Hindlimb muscle (tissue), 1 donor: ENCODE measurements at regions not wholly inside any gene's neighbourhood (a gene's known extent, or its start where the extent isn't known, plus 50 kb on each side); places are given as distances from the start of the nearest gene placed in this dataset.

Experiments
- DNase-seq: peaks from one replicate; pipeline ENCODE4 v3.0.0-alpha.2; 2013

DNA sequence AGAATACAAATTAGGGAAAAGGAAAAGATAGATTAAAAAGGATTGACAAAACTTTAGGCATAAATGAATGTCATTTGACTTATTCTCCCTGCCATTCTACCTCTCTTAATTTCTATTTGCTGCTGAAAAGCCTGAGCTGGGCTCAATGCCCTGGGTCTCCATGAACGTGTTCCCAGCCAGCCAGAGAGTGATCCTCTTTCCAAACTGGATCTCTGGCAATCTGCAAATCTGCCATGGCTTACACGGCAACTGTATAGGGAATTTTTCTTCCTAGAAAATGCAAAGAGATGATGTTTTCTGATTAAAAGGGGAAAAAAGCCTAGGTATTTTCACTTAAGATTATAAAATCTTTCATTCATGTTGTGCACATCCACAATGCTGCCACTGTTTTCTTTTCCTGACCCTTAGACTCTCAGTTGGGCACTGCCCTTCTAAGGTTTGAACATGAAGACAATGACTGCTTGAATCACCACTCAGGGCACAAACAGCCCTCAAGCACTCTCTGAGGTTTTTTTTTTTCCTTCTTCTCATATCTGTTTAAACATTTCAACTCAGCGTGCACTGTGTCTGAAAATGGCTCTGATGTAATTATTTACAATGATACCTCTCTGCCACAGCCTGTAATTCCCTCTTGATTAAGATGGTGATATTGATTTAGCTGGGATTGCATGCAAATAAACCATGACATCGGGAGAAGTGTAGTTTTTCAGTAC is 60.3 kb downstream of the DACT1 start:
- no peak for DNase-seq

DNA sequence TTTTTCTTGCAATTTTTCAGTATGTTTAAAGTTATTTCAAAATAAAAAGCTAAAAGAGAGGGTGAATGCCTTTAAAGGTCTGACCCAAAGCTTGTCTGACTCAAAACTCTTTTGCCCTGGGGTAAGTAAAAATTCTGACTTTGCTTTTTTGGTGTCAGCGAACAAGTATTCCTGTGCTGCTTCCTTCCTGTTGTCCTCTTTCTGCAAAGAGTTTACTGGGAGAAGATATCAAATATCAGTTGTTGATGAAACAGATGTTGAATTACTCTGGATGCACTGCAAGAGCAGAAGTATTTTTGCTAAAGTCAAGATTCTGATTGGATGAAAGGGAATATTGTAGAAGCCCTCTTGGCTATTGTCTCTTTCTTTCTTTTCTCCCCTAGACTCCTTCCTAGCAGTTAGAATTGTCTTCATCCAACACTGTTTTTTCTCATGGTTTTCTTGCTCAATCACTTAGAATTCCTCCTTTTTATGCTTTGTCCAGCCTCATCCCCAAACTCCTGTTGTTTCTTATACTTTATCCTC is 62.0 kb downstream of the DACT1 start:
- no peak for DNase-seq

DNA sequence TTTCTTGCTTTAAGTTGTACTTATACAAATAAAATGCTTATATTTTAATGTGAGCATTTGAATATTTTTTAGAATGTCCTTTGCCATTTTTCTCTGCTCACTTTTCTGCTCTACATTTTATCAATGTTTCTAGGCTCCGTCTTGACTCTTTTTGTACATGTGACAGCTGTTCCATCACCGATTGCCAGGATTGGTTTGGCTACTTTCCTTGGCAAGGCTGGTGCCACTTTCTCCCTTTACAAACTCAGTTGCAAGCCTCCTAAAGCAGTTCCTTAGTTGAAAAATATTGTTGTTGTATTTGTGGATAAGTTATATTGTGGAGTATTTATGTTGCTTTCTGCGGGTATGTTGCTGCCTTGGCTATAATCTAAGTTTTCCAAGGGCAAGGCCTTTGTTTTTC is 63.4 kb downstream of the DACT1 start:
- DNase-seq, result no peak

DNA sequence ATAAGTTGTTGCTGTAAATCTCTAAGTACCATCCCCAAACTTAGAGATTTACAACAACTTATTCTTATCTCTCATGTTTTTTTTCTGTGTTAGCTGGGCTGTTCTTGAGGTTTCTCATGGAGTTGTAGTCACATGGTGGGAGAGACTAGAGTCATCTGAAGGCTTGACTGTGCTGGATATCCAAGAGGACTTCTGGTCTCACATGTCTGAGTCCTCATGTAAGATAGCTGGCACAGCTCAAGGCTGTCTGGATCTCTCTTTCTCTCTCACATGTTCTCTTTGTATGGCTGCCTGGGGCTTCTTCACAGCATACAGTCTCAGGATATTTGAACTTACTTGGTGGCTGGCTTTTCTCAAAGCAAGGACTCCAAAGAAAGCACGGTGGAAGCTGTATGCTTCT is 63.8 kb downstream of the DACT1 start:
- no peak for DNase-seq

DNA sequence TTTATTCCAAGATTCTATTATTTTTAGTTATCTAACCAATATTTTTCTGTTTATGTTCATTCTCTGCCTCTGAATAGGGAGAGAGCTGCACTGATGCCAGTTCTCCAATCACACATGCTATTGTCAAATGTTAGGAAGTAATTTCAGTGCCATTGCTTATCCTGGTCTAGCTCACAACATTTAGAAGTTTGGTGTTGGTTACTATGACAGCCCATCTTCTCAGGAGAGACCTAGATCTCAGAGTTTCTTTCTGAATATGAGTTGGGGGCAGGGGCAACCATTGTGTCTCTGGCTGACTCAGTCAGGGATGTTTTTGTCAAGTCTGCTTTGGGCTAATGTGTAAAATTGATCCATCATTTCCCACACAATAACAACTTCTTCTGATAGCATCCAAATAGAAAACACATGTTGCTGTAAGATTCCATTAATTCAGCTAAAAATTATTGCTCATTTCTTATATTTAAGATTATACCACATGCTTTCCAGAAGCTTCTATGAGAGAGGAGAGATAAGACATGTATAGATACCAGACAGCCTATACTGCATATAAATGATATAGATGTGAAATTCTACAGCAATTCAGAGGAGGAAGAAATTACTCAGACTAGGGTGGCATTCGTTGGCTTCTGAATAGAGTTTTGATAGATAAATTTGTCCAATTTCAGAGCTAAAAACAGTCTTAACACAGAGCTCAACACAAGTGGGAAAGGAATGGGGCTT is 64.8 kb downstream of the DACT1 start:
- DNase-seq, result no peak

DNA sequence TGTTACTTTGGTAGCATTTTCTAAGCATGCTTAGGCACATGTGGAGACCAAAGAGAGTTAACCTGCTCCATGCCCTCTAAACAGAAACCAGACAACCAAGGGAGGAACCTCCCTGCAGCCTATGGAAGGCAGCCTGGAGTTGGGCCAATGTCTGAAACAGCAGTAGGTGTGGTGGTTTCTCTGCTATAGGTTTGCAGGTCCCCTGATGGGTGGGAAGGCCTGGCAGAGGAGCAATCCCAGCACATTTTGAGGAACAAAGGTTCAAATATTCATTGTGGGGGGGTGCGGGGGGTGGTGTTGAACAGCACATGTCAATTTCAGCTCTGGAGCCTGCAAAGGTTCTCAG is 65.4 kb downstream of the DACT1 start:
- no peak for DNase-seq

DNA sequence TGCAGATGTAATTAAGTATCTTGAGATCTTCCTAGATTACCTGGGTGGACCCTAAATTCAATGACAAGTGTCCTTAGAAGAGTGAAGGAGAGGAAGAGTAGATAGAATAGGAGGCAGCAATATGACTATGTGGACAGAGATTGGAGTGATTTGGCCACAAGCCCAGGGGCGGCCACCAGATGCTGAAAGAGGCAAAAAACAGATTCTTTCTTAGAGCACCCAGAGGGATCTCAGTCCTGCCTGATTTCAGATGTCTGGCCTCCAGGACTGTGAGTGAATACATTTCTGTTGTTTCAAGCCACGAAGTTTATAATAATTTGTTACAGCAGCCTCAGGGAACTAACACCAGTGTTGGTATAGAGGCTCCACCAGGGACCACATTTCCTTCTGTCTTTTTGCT is 67.3 kb downstream of the DACT1 start:
- no peak for DNase-seq

DNA sequence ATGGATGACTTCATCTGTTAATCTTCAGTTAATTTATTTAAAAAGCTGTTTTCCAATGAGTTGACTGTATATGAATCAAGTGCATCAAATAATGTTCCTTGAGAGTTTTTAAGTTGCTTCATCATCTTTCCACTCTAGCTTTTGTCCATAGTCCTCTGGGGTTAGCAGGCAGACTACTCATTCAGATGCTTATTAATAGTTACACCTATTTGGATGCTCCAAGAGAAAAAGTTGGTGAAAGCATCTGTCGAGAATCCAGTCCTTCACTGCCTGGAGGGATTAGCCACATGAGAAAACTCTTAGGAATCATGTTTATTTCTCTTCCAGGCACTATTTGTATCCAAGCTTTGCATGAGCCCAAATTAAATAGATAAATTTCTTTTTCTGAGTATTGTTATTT is 70.2 kb downstream of the DACT1 start:
- peak; percentile 64 for DNase-seq

DNA sequence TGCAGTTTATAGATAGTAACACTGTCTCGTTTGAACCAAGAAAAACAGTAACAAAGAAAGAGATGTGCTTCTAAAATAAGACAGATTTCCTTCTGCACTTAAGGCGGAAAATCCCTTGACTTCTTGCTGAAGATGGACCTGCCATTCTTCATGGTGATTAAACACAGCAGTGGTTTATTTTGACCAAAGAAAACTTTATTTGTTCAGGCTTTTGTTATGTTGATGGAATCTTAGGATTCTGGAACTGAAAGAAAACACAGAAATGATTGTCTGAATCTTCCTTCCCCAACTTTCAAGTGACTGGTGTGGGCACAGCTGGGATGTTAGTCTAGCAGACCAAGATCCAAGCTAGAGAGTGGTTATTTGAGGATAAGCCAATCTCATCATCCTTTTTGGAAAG is 72.2 kb downstream of the DACT1 start:
- DNase-seq, result no peak

DNA sequence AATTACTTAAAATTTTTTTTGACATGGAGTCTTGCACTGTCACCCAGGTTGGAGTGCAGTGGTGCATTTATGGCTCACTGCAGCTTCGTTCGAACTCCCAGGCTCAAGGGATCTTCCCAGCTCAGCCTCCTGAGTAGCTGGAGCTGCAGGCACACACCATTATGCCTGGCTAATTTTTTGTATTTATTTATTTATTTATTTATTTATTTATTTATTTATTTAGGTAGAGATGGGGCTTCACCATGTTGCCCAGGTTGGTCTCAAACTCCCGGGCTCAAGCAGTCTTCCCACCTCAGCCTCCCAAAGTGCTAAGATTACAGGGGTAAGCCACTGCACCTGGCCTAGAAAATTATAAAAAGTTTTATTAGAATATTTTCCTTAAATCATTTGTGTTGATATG is 73.6 kb downstream of the DACT1 start:
- DNase-seq, result no peak

DNA sequence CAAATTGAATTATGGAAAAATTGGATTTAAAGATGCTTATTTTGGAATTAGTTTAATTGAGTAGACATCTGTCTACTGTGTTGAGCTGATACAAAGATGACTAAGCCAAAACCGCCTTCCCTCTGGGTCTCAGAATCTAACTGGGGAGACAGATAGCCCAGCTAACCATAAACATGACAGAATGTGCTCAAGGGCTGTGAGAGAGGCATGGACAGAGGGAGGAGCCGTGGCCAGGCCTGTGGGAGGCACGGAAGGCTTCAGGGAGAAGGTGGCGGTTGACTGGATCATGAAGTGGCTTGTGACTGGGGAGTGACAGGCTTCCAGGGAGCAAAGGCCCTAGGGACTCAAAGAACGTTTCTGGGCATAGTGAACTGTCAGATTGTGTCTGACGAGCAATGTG is 74.6 kb downstream of the DACT1 start:
- DNase-seq, result no peak

DNA sequence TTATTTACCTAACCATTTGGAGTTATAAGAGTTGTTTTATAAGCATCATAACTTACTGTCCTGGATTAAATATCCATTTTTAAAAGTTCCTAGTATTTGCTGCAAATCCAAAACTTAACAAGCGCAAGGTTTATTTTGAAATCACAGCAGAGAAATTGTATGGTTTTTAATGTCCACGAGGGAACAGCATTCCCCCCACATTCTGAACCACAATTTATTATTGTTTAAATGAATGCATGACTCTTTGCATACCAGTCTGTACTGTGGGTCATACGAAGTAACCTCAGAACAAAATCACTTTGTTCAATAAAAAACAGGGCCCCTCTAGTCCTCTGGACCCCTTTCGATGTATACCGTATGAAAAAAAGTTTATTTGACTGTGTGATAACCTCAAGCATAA is 75.9 kb downstream of the DACT1 start:
- DNase-seq, result no peak

DNA sequence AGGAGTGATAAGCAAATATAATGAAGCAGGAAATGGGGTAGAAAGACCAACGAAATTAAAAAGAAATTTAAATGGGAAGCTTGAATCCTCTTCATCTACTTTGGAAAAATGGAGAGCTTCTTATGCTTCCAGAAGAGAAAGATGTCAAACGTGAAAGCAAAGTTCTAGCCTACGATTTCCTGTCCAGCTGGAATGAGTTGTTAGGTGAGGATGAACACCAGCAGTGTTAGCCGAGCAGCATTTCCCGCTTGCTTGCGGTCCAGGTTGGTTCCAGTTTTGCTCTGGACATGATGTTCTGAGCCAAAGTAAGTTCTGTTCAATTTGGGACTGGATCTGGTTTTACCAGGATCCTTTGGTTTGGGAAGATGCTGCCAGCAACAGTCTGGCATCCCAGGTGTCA is 78.9 kb downstream of the DACT1 start:
- DNase-seq, result no peak

DNA sequence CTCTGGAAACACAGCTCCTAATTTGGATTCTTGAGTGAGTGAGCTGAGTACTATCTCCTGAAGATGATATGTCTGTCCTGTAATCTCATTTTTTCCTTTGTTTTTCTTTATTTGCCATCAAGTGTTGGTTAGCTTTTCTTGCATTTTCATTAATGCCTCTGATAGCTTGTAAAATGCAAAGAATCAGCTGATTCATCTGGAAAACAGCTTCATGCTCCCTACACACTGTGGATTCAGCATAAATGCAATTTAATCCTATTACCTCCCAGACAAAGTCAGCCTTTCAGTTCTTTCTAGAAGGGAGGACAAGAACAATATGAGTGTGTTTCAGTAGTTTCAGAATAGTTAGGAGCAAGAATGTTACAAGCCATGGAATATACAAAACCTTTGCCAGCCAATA is 79.4 kb downstream of the DACT1 start:
- DNase-seq, result no peak

DNA sequence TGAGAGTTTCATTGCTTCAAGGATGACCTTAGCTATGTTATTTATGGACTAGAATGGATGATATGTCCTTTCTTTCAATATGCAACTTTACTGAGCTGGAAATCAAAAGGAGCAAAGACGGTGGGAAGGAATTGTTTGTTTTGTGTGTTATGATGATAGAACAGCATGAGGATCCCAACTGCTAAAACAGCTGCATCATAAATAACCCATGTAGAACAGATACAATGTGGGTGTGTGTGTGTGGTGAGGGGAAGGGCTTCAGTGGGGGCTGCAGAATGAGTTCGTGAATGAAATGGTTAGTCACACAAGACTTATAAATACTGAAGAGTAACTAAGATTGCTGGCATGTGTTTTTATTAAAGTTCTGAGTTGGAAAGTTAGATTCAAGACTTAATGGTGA is 80.1 kb downstream of the DACT1 start:
- DNase-seq, result no peak

DNA sequence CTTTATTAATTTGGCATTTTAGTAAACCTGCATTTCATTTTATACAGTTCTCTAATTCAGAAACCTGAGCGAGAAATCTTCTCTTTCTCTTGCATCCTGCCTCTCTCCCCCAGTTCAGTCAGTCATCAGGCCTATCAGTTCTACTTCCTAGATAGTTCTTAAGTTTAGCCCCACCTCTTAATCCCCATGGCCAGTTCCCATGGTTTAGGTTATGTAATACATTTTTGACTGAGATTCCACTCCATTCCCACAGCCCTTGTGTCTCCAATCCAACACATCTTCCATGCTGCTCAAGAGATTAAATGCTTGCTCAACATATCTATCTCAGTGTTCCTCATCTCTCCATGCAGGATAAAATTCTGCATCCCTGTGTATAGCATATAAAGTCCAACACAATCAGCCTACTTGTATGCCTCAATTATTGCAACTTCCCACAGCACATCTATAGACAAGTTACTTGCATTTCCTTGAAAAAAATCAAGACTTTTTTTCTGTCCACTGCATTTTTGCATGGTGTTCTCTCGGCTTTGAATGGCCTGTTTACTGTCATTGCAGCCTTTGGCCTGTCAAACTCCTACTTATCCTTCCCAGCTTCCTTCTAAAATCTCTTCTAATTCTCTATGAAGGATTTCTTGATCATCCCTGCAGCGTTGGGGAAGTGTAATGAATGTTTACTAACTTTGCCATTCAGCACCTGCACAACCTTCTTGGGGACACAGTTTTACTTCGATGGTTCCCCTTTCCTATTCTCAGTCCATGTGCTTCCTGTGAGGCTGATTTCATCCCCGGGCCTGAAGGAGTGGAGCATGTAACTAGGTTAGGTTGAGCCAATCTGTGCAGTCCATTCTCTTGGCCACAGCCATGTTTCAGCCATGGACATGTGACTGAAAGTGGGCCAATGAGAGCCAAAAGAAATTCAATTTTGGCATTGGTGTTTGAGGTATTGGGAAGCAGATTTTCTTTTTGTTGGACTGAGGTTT is 80.8 kb downstream of the DACT1 start:
- DNase-seq, result no peak

DNA sequence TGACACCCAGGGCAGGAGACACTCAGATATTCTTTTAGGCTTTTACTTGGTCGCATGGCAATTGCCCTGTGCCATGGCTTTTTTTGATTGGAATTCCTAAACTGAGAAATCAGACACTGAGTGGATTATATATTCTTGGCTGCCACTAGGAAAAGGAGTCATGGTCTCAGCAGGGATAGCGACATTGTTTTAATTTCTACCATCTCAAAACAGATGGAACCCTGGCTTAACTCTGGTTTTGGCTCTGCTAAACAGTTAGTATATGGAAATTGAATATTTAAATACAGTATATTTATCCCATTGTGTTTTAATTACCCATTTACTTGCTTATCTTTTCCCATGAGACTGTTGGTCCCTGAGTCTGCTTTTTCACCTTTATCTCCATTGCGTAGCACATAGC is 84.0 kb downstream of the DACT1 start:
- no peak for DNase-seq

DNA sequence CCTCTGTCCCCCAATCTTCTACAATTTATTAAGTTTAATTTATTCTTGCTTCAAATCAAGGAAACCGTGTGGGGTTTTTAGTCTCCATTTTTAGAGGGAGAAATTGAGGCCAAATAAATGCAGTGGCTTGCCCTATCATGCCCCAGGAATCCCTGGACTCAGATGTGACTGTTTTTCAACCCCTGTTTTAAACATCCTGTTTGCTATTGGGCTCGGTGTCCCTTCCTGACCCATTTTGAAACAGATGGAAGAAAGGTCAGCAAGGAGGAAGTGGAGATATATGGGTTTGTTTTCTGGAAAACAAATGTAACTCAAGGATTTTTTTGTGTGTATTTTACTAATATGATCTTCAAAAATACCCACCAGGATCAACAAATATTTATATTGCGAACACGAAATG is 84.7 kb downstream of the DACT1 start:
- no peak for DNase-seq

DNA sequence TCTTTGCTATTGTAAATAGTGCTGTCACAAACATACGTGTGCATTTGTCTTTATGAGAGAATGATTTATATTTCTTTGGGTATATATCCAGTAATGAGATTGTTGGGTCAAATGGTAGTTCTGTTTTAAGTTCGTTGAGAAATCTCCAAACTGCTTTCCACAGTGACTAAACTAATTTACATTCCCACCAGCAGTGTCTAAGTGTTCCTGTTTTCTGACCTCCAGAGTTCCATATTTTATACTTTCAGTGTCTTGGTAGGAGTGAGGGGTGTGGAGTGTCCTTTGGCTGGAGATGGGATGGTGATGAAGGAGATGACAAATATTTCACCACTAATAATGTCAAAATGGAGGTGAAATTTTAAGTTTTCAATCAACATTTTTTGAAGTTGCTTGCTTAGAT is 86.4 kb downstream of the DACT1 start:
- DNase-seq, result no peak

DNA sequence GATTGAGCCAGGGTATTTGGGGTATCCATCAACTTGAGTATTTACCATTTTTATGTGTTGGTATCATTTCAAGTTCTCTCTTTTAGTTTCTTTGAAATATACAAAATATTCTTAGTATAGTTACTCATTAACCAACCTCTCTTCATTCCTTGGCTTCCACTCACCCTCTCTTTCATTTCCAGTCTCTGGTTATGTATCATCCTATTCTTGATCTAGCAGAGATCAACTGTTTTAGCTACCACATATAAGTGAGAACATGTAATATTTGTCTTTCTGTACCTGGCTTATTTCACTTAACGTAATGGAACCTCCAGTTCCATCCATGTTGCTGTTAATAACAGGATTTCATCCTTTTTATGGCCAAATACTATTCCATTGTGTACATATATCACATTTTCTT is 86.9 kb downstream of the DACT1 start:
- no peak for DNase-seq

DNA sequence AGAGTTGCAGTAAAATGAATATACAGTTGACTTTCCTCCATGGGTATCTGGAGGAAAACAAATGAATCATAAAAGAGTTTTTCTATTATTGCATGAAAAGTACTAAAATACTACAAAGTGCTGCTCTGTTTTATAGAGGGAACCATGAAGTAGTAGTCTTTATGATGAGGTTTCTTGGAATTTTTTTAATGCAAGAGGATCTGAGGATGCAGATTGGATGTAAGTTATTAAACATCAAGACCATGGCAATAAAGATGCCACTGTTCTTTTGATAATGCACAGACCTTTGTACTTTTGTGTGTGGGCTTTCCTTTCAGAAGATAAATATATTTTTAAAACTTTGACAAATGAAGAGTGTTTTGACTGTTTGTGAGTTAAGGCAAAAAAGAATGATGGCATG is 87.5 kb downstream of the DACT1 start:
- no peak for DNase-seq

DNA sequence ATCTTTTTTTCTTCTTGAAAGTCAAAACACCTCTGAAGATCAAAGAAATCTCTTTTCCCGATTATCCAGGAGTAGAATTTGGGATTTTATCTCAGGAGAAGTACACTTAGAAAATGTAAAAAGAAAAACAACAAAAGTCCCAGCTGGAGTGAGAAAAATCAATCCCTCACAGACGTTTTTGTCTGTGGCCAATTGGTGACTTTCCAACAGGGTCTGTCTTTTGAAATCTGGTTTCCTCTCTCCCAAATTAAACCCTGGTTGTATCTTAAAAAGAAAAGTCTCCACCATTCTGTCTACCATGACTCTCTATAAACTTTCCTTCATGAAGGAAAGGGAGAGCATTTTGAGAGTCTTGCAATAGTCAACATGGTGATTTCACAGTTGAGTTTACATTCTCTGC is 88.1 kb downstream of the DACT1 start:
- no peak for DNase-seq

DNA sequence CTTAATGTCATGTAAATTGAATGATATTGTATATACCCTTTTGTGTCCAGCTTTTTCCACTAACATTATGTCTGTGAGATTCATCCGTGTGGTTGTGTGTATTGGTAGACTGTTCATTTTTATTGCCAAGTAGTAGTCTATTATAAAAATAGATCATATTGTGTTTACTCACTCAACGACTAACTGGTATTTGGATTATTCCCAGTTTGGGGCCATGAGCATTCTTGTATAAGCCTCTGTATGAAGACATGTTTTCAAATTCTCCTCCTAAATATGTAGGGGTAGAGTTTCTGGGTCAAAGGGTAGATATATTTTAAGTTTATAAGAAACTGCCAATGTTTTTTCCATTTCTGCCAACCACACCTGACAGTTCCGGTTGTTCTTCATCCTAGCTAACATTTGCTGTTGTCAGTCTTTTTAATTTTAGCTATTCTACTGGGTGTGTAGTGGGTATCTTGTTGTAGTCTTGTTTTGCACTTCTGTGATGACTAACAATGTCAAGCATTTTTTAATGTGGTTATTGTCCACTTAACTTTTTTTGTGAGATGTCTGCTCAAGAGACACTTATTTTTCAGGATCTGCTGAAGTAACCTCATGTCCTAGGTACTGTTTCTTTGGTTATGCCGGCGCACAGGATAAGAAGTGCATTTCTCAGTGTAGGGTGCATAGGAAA is 93.2 kb downstream of the DACT1 start:
- DNase-seq, result no peak
